ENCODE measurements at regions not wholly inside any gene's neighbourhood (a gene's known extent, or its start where the extent isn't known, plus 50 kb on each side); places are given as distances from the start of the nearest gene placed in this dataset.

DNA sequence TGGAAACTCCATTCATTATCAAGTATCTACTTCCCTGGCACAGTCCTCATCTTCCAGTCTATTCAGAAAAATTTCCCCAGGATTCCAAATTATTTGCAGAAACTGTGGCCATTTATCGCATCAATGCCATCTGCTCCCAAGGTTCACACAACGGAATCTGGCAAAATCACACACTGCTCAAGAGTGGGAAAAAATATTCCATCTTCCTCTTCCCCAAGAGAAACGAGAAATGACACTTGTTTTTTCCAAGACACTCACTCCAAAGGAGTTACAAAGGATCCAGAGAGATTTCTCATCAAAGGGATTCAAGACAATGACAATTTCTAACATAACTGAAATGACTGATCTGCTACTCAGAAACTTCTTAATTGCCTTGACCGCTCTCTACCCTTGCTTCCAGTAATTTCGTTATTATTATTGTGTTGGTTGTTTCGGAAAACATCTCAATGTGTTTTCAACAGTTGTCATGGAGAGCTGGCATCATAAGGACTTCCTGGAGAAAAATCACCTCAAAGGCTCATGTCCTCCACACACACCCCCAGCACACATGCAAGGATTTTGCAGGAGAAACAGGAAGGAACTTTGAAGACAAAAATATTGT lies 128.0 kb downstream of the PSMG1 start:
- DNase-seq: no peak
- Histone ChIP-seq H3K9me3 (no peaks in the 10 kb centered on the region), H3K4me1 (no peaks in the 10 kb centered on the region), H3K36me3 (no peaks in the 10 kb centered on the region), H3K4me3 (no peak overlapping the region), H3K27ac (peak overlapping the region in 3 of 4 donors; percentile 2 to 16 (median 5)), H3K27me3 (no peaks in the 10 kb centered on the region)
- in situ Hi-C loops (cut with MboI; ENCODE audit: low pct_ligation_motif_present in 1 of 4, low pct_unique_long_range_greater_than_20kb in 1 of 4, low sequenced_read_pairs in 3 of 4): no loop called here
- 73 to 76% methylated on average over 3 to 6 of the region's 6 CpGs for WGBS, 2 donors (ENCODE audit: low coverage in 1 of 2)
- intact Hi-C loops (cut with DNase I; ENCODE audit: low total_unique reads): no loop called here
- TF ChIP-seq EP300 (IDR thresholded peaks at IDR 0.05; ENCODE audit: low read depth): peak; percentile 15
- TF ChIP-seq POLR2A (IDR thresholded peaks at IDR 0.05): no peak
- no peak for TF ChIP-seq POLR2AphosphoS5 (IDR thresholded peaks at IDR 0.05)

DNA sequence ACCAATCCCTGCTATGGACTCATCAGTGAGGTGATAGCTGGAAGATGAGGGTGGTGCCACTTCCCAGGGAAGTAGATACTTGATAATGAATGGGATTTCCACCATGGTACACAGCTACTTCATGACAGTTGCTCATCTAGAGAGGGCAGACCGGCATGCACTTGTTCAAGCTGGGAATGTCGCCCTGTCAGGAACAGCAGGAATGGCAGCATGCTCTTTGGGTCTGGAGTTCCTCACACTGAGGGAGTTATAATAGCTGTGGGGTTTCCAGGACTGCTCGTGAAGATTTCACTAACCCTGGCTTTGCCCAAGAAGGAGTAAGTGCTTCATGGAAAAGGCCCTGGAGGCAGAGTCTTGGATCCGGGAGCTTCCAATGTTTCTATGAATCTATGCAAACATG lies 129.2 kb downstream of the PSMG1 start:
- TF ChIP-seq POLR2AphosphoS5 (IDR thresholded peaks at IDR 0.05) (no peak), EP300 (IDR thresholded peaks at IDR 0.05; ENCODE audit: low read depth) (no peak), POLR2A (IDR thresholded peaks at IDR 0.05) (no peak)
- TF ChIP-seq, protein P1, sequence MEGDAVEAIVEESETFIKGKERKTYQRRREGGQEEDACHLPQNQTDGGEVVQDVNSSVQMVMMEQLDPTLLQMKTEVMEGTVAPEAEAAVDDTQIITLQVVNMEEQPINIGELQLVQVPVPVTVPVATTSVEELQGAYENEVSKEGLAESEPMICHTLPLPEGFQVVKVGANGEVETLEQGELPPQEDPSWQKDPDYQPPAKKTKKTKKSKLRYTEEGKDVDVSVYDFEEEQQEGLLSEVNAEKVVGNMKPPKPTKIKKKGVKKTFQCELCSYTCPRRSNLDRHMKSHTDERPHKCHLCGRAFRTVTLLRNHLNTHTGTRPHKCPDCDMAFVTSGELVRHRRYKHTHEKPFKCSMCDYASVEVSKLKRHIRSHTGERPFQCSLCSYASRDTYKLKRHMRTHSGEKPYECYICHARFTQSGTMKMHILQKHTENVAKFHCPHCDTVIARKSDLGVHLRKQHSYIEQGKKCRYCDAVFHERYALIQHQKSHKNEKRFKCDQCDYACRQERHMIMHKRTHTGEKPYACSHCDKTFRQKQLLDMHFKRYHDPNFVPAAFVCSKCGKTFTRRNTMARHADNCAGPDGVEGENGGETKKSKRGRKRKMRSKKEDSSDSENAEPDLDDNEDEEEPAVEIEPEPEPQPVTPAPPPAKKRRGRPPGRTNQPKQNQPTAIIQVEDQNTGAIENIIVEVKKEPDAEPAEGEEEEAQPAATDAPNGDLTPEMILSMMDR (IDR thresholded peaks at IDR 0.05): no peak
- no peak overlapping the region for H3K4me3 ChIP-seq
- H3K27me3 ChIP-seq: no peaks in the 10 kb centered on the region
- no peaks in the 10 kb centered on the region for H3K9me3 ChIP-seq
- no peak for DNase-seq
- no peaks in the 10 kb centered on the region for H3K4me1 ChIP-seq
- in situ Hi-C loops (cut with MboI; ENCODE audit: low pct_ligation_motif_present in 1 of 4, low pct_unique_long_range_greater_than_20kb in 1 of 4, low sequenced_read_pairs in 3 of 4): no loop called here
- intact Hi-C loops (cut with DNase I; ENCODE audit: low total_unique reads): no loop called here
- peak overlapping the region; percentile 2 to 16 (median 4) for H3K27ac ChIP-seq
- 83% methylated on average over 4 of the region's 4 CpGs; no CpG with 5 or more reads in 1 of the 2 donors for WGBS, 2 donors (ENCODE audit: low coverage in 1 of 2)
- H3K36me3 ChIP-seq: no peaks in the 10 kb centered on the region

DNA sequence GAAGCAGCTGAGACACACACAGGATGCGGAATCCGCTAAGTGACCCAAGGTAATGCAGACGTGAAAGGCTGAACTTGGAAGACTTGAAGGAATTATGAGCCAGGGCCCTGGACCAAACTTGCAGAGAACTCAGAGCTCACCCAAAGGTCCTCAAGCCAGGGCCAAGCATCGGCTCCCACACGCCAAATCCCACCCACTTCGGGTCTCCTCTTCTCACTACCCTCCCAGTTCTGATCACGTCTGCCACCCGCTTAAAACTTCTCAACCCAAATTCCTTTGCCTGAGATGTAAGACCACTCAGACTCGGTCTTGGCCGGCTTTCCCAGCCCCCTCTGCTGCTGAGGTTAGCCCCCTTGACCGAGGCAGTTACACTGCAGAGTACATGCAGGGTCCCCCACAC lies 130.1 kb downstream of the PSMG1 start:
- Histone ChIP-seq H3K36me3 (no peaks in the 10 kb centered on the region), H3K27ac (no peak overlapping the region), H3K4me1 (no peaks in the 10 kb centered on the region), H3K4me3 (no peak overlapping the region), H3K27me3 (no peaks in the 10 kb centered on the region), H3K9me3 (no peaks in the 10 kb centered on the region)
- in situ Hi-C loops (cut with MboI; ENCODE audit: low pct_ligation_motif_present in 1 of 4, low pct_unique_long_range_greater_than_20kb in 1 of 4, low sequenced_read_pairs in 3 of 4) (no loop called here), intact Hi-C loops (cut with DNase I; ENCODE audit: low total_unique reads) (no loop called here)
- WGBS, 2 donors (ENCODE audit: low coverage in 1 of 2): 85% methylated on average over 5 to 11 of the region's 11 CpGs
- DNase-seq: no peak
- TF ChIP-seq POLR2AphosphoS5 (IDR thresholded peaks at IDR 0.05): no peak
- TF ChIP-seq, protein P1 (IDR thresholded peaks at IDR 0.05): no peak
- TF ChIP-seq EP300 (IDR thresholded peaks at IDR 0.05; ENCODE audit: low read depth): no peak
- TF ChIP-seq POLR2A (IDR thresholded peaks at IDR 0.05): no peak

DNA sequence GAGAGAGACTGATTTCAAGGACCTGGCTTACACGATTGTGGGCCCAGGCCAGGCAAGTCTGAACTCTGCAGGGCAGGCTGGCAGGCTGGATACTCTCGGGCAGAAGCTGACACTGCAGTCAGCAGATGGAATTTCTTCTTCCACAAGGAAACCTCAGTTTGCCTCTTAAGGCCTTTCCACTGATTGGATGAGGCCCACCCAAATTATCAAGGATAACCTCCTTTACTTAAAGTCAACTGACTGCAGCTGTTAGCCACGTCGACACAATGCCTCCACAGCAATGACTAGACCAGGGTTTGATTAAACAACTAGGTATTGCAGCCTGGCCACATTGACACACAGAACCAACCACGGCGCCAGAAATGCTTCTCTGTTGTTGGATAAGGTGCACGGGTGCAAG lies 130.5 kb downstream of the PSMG1 start:
- 91 to 97% methylated on average over 4 to 7 of the region's 7 CpGs for WGBS, 2 donors (ENCODE audit: low coverage in 1 of 2)
- Histone ChIP-seq H3K27me3 (no peaks in the 10 kb centered on the region), H3K4me1 (no peaks in the 10 kb centered on the region), H3K4me3 (no peak overlapping the region), H3K36me3 (no peaks in the 10 kb centered on the region), H3K27ac (no peak overlapping the region), H3K9me3 (no peaks in the 10 kb centered on the region)
- intact Hi-C loops (cut with DNase I; ENCODE audit: low total_unique reads): no loop called here
- in situ Hi-C loops (cut with MboI; ENCODE audit: low pct_ligation_motif_present in 1 of 4, low pct_unique_long_range_greater_than_20kb in 1 of 4, low sequenced_read_pairs in 3 of 4): no loop called here
- no peak for DNase-seq
- TF ChIP-seq POLR2AphosphoS5 (IDR thresholded peaks at IDR 0.05) (no peak), POLR2A (IDR thresholded peaks at IDR 0.05) (no peak), EP300 (IDR thresholded peaks at IDR 0.05; ENCODE audit: low read depth) (no peak)
- TF ChIP-seq, protein P1 (IDR thresholded peaks at IDR 0.05): no peak

DNA sequence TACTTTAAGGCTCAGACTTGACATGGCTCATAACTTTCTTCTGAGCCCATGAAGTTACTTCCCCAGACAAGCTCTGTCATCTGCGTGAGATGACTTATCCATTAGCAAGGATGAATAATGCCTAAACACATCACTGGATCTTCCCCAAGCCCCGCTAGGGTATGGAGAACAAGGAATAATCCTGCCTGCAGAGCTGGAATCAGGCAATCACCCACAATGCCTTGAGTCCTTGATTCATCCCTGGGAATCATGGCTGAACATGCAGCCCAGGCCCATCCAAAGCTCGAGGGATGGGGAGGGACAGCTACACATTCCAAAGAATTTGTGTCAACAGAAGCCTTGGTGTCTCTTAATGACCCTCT lies 131.7 kb downstream of the PSMG1 start:
- no peaks in the 10 kb centered on the region for H3K36me3 ChIP-seq
- TF ChIP-seq EP300 (IDR thresholded peaks at IDR 0.05; ENCODE audit: low read depth) (no peak), POLR2A (IDR thresholded peaks at IDR 0.05) (no peak), POLR2AphosphoS5 (IDR thresholded peaks at IDR 0.05) (no peak)
- TF ChIP-seq, protein P1 (IDR thresholded peaks at IDR 0.05): no peak
- H3K27ac ChIP-seq: peak overlapping the region in 3 of 4 donors; percentile 1 to 44 (median 6)
- no peaks in the 10 kb centered on the region for H3K9me3 ChIP-seq
- H3K4me1 ChIP-seq: no peaks in the 10 kb centered on the region
- in situ Hi-C loops (cut with MboI; ENCODE audit: low pct_ligation_motif_present in 1 of 4, low pct_unique_long_range_greater_than_20kb in 1 of 4, low sequenced_read_pairs in 3 of 4): no loop called here
- no peaks in the 10 kb centered on the region for H3K27me3 ChIP-seq
- 74% methylated on average over 3 of the region's 3 CpGs; no CpG with 5 or more reads in 1 of the 2 donors for WGBS, 2 donors (ENCODE audit: low coverage in 1 of 2)
- DNase-seq: no peak
- H3K4me3 ChIP-seq: no peak overlapping the region
- intact Hi-C loops (cut with DNase I; ENCODE audit: low total_unique reads): no loop called here
